Stimulated activated CD4-positive, alpha-beta T cell treated with anti-CD3 and anti-CD28 coated beads, Interleukin-1b, Interleukin-23, amount 100 ng/mL, for 4 hours (primary cell): ENCODE measurements at regions not wholly inside any gene's neighbourhood (a gene's known extent, or its start where the extent isn't known, plus 50 kb on each side); places are given as distances from the start of the nearest gene placed in this dataset.
"Not testable (repeated sequence)": the region's sequence is repeated elsewhere in the genome, so short reads cannot be mapped to it uniquely, and the experiment has no call there.

Source experiments
- DNase-seq, 2 donors: peaks; one replicate each; pipeline ENCODE4 v3.0.0-alpha.2; 2020; ENCODE audit warnings: low read depth in 2 of 2

DNA sequence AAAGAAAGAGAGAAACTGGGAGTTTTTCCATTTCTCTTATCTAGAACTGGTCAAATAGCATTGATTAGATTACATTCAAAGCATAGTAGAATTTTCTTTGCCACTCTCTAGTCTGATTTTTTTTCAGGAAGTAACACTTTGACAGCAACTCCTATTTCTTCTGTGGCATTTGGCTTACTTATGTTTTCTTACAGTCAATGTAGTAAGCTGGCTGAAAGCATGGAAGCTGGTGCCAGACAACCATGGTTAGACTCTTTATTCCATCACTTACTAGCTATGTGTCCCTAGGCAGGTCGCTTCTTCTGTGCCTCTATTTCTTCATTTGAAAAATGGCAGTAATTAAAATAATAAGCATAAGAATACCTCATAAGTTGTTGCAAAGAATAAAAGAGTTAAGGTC lies 54.2 kb upstream of the OPRM1 start:
- DNase-seq: no peak

DNA sequence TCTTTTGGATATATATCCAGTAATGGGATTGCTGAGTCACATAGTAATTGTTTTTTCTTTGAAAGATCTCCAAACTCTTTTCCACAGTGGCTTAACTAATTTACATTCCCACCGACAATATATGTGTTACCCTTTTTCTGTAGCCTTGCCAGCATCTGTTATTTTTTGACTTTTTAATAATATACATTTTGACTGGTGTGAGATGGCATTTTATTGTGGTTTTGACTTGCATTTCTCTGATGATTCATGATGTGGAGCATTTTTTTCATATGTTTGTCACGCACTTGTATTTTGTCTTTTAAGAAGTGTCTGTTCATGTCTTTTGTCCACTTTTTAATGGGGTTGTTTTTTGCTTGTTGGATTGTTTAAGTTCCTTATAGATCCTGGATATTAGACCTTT lies 58.9 kb upstream of the OPRM1 start:
- no peak for DNase-seq

DNA sequence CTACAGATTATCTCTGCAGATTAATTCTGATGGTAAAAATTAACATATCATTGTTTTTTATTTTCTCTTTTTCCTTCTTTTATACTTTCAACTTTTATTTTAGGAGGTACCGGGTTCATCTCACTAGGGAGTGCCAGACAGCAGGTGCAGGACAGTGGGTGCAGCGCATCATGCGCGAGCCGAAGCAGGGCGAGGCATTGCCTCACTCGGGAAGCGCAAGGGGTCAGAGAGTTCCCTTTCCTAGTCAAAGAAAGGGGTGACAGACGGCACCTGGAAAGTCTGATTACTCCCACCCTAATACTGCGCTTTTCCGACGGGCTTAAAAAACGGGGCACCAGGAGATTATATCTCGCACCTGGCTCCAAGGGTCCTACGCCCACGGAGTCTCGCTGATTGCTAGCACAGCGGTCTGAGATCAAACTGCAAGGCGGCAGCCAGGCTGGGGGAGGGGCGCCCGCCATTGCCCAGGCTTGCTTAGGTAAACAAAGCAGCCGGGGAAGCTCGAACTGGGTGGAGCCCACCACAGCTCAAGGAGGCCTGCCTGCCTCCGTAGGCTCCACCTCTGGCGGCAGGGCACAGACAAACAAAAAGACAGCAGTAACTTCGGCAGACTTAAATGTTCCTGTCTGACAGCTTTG lies 60.0 kb upstream of the OPRM1 start:
- DNase-seq: not testable (repeated sequence)

DNA sequence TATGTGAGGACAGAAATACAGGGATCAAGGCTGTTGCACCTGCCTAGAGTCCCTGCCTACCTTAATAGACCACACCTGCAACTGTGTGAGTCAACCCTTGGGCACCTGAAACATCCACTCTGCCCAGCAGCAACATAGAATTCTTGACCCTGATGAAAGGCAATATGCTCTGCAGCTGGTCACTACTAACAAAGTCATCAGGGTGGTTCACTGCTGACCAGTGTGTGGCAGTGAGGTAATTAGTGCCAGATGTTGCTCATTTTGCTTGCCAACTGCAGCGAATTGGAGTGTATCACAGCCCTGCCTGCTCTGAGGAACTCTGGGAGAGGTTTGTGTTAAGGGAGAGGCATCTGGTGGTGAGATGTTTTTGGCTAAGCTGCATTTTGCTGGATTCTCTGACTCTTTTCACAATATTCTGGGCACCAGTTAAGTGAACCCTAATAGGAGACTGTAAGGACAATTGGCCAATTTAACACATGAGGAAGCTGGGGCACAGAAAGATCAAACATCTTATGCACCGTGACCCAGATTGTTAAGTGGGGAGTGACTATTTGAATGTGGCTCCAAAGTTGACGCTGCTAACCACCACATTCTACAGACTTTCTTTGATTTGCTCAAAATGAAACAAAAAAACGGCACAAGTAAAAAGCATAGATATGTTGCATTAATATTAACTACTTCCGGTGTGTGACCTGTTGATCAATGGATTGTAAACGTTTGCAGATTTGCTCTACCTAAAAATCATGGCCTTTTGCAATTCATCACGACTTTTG lies 61.9 kb upstream of the OPRM1 start:
- DNase-seq: no peak

DNA sequence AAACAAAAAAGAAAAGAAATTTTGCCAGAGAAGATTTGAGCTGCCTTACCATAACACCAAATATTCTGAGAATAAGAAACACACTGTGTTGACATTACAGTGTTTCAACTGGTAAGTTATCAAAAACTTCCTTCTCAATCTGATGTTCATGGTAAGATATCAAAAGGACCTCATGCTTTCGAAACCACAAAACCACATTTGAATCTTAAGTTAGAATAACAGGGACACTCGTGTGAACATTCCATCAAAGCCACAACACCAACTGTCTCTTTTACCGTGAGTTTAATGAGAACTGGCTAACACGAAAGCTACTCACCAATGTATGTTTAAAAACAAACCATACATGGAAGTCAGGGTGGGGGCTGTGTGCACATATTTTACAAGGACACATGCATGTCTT lies 73.0 kb upstream of the OPRM1 start:
- no peak for DNase-seq

DNA sequence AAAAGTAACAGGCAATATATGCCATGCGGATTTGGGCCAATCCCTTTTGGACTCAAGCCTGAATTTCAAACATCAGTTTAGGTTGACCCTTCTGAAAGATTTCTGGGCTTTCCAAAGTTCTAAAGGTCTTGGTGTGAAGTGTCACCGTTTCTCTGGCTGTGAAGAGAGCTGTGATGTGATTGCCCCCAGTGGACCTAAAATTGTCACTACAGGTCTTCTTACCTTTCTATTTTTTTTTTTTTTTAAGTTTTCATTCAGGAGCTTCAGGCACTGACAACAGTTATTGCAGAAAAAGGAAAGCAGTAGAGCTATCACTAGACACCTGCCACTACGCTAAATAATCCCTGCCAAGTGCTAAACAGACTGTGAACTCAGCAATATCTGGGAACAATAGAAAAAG lies 75.7 kb upstream of the OPRM1 start:
- no peak for DNase-seq

DNA sequence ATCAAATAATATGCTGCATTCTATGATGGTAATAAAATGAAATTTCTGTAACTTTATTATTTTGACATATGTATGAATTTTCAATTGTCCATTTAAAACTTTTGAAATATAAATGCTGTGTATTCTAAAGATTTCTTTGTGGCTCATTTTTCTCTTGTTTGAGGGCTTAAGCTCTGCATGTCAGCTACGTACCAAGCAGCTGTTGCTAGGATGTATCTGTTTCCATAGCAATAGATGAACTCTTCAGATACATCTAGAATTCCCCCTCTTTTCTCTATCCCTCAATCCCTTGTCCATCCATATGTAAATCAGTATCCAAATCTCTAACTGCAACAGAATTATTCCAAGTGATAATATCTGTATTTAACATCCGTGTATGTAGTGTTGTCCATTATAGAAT lies 76.5 kb upstream of the OPRM1 start:
- DNase-seq: no peak

DNA sequence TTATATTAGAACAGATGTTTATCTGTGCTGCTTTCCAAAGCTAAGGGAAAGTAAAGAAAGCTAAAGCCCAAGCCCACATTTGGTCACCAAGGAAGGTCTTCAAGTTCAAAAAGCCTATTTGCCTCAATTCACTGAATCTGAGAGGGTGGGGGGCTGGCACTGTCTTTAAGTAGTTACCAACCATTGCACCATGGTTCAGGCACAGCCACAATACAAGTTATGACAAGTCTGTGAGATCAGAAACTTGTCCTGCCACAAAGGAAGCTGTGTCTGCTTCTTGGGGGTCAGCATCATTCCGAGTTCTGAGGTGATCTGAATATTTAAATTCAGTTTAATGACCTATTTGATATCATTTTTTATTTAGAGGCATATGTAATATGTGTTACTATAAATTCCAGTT lies 78.3 kb upstream of the OPRM1 start:
- no peak for DNase-seq

DNA sequence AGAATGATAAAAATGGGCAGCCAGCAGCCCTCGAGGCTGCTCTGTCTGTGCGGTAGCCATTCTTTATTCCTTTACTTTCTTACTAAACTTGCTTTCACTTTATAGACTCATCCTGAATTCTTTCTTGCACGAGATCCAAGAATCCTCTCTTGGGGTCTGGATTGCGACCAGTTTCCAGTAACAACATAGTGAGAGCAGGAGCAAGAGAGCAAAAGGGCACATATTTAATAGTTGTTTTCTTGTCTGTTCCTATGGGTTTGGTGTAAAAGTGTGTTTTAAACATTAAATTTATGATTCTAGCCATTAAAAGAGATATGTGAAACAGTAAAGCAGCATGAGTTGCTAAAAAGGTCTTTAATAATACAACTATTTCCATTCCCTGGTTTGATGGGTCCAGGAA lies 78.8 kb upstream of the OPRM1 start:
- DNase-seq: no peak

DNA sequence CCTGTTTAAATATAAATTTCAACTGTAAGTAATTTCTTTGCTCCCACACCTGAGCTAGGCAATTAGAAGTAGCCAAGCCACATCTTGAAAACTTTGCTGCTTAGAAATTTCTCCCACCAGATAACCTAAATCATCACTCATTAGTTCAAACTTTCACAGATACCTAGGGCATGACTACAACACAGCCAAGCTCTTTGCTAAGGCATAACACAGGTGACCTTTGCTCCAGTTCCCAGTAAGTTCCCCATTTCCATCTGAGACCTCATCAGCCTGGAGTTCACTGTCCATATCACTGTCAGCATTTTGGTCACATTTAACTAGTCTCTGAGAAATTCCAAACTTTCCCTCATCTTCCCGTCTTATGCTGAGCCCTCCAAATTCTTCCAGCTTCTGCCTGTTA lies 79.8 kb upstream of the OPRM1 start:
- DNase-seq: no peak

DNA sequence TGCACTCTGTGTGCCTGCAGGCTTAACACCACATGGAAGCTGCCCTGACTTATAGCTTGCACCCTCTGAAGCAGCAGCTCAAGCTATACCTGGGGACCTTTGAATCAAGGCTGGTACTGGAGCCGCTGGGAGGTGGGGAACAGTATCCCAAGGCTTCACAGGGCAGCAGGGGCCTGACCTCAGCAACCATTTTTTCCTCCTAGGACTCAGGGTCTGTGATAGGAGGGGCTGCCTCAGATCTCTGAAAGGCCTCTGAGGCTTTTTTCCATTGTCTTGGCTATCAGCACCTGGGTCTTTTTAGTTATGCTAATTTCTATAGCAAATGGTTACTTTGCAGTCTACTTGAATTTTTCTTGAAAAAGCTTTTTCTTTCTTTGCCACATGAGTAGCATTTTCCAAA lies 80.2 kb upstream of the OPRM1 start:
- no peak for DNase-seq

DNA sequence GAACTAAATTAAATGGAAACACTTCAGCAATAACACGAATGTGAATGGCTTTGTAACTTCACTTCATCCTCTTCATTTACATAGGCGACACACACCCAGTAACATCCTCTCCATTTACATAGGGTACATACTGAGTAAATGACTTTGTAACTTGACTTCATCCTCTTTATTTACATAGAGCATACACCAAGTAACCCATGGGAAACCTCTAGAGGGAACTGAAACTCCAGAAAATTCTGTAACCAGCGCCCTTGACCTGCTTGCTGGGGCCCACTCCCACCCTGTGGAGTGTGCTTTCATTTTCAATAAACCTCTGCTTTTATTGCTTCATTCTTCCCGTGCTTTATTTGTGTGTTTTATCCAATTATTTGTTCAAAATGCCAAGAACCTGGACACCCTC lies 81.6 kb upstream of the OPRM1 start:
- no peak for DNase-seq

DNA sequence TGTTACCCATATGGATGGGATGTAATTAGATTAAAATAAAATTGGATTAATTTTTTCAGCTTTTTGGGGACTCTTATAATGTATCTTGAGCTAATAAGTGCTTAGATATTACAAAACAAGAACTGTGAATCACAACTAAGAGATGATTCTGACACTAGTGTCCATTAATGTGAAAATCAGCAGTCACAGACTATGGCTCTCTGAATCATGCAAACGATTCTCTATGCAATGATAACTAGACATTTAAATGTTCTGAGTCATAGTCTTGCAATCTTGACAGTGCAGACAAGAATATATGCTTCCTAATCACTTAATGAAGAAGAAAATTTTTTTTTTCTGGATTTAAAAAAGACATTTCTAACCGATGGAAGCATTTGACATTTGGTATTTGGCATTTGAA lies 82.2 kb upstream of the OPRM1 start:
- no peak for DNase-seq

DNA sequence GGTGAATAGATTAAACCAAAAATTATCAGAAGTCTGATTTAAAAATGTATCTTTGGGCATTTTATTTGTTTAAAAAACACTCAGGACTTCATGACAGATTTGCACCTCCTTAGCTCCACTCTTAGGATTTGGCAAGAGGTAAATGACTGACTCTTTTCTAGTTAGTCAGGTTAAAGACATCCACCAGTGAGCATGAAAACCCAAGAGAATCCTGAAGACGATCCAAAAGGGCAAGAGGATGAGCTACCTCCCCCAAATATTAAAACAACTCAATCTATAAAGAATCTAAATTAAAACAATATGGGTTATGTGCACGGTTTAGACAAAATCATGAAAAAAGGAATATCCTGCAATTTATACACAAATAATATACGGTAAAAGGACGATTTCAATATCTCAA lies 89.4 kb upstream of the OPRM1 start:
- DNase-seq: no peak

DNA sequence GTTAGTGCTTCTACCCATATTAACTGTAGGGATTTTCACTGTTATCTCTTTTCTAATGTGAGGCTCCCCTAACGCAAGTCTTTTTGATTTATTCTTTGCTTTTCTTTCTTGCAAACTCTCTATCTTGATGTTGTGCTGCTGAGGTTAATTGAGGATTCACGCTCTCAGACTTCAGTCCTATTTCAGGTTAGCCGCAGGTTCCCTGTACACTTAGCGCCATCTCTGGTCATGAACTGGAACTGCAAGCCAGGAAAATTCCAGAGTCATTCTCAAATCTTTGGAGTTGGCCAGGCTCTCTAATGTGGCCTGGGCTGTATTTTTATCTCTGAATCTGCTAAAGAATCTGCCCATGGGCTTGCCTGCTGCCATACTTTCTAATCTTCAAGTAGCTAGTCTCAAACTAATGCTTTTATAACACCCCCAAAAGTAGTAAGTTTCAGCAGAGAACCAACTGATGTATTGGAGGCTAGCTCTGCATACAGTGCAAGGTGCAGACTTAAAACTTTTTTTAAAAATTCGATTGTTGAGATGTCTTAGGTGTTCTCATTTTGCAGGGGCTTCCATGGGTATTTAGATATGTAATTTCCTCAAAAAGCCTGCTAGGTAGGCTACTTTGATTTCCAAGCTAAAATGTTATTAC lies 91.1 kb upstream of the OPRM1 start:
- DNase-seq: no peak

DNA sequence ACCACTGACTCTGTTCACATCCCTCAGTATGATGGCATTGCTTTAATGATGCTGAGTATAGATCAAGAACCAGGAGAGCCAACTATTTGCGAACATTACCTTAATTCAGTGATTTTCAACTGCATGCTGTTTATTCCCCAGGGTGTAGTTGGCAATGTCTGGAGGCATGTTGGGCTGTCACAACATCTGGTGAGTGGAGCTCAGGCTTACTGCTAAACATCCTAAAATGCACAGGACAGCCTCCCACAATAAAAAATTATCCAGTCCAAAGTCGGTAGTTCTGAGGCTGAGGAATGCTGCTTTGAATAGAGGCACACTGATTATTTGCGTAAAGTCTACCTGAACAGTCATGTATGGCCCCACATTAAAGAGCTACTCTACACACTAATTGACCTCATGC lies 94.8 kb upstream of the OPRM1 start:
- DNase-seq: no peak

DNA sequence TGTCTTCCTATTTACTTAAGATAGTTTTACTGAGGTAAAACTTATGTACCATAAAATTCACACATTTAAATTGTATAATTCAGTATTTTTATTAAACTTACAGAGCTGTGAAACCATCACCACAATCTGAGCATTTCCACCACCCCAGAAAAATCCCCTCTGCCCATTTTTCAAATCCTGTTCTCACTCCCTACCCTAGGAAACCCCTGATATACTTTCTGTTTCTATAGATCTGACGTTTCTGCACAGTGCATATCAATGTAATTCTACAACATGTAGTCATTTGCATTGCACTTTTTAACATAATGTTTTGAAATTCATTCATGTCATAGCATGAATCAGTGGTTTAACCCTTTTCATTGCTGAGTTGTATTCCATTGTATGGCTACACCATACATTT lies 96.7 kb upstream of the OPRM1 start:
- DNase-seq: no peak

DNA sequence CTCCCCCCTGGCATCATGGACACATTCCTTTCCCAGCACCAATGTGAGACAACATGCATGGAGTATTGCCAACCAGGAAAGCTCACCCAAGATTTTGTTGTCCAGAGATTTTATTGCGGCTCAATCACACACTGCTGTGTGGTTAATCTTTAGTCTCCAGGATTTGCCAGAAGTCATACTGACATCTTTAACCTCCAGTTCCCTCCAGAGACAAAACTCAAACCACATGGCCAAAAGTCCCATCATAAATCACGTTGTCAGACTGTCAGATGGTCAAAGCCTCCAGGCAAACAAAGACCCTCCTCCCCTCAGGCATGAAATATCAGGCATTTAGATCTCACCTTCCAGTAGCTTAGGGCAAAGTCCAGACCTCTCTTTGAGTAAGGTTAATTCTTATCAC lies 97.3 kb upstream of the OPRM1 start:
- DNase-seq: no peak

DNA sequence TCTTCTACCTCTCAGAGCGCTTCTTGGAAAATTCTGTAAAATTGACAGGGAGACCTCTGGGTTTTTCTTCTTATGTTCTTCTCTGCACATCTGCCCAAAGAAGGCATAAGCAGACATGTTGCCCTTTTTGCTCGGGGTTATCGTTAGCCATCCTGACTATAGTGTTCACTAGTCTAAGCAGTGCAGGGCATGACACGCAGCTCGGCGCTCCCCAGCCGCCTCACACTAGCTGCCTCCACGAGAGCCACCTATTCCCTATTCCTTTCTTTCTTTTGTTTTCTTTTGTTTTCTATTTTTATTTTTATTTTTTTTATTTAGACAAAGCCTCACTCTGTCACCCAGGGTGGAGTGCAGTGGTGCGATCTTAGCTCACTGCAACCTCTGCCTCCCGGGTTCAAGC lies 100.2 kb upstream of the OPRM1 start:
- no peak for DNase-seq

DNA sequence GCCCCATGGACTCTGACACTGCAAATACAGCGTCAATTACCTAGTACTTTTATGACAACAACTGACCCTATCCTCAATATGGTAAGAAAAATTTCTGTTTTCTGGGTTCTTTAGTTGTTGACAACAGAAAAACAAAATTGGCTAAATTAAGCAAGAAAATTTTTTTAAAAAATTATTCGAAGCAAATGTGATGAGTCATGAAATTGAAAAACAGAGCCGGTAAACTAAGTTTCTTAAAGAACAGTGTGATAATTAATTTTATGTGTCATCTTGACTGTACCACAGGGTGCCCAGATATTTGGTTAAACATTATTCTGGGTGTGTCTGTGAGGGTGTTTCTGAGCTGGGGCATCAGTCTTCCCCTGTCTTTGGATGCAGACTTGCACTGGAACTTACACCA lies 107.6 kb upstream of the OPRM1 start:
- no peak for DNase-seq

DNA sequence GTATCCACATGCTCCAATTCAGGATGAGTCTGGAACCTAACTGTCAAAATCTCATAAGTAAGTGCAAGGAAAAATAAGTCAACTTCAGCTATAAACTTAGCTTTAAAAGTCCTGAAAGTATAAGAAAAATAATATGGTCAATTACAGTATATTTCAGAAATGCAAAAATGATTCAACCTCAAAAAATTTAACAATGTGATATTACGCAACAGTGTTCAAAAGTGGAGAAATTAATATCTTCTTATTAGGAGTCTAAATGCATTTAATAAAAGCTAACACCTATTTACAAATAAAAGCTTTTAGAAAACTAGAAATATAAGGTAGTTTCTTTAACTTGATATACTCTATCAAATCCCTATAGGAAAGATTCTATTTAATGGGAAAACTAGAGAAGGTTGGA lies 111.2 kb upstream of the OPRM1 start:
- no peak for DNase-seq

DNA sequence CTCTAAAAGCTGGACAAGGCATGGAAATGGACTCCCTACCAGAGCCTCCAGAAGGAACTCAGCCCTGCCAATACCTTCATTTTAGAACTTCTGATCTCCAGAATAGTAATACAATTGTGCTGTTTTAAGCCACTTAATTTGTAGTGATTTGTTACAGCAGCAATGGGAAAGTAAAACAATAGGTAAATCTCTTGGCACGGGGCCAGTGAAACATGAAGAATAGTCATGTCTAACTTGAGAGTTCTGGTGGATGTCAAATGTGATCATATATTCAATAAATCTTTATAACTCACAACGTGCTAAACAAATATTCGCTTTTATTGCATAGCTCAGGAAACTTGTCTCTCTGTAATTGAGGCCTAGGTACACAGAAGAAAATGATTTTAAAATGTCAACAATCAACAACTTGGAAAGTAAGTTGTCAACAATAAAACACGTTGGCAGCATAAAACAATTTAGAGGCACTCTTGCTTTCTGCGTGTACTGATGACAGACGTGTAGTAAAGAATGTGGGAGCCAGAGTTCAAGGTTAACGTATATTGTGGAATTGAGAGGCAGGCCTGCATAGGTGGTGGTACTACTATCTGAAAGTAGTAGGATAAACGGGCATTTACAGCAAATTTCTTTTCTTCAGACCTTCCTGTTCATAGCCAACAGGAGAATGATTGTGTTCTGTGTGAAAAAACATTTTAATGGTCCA lies 140.5 kb upstream of the OPRM1 start:
- DNase-seq: no peak

DNA sequence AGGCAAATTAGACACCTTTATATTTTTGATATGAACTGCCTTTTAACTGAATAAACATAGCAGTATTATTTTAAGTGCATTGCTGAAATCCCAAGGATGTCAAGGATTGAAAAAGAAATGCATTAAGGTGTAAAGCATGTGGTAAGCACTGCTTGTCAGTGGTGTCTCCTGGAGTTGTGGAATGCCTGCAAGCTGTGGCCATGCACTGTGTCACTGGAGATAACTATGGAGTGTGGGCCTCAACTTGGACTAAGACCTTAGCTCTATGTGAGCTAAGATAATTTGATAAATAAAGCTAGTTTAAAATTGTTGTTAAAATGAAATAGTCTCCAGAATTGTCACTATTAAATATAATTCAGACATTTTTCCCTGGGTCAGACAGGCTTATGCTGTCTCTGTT lies 156.6 kb upstream of the OPRM1 start:
- DNase-seq: no peak
